ENCODE measurements at regions not wholly inside any gene's neighbourhood (a gene's known extent, or its start where the extent isn't known, plus 50 kb on each side); places are given as distances from the start of the nearest gene placed in this dataset.

DNA sequence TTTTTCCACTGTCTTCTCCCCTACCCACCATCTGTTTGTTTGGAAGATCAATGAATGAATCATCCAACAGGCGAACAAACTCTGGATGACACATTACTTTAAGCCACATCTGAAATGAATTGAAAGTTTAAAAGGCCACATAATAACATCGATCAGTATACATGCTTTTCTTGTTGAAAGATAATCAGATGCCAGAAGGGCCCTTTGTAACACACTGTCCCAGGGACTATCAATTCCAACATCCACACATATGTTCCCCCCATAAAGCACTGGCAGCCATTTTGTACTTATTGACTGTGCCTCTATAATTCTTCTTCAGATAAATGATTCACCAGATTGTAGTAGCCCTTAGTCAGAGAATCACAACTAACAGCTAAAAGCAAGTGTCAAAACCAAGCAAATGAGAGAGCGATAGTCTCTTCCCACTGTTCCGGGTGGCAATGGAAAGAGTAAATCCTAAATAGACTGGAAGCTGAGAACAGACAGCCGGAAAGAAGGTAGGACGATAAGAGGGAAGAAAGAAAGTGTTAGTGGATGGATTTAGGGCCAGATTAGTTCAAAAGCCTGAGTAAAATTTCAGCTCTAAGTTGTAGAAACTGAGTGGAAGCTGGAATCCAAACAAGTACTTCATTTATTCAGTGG, 184.9 kb upstream of the TENT5A start:
- no peak for TF ChIP-seq CTCF (conservative IDR thresholded peaks at IDR 0.05; ENCODE audit: low read length)
- no peak for TF ChIP-seq EZH2phosphoT487 (IDR thresholded peaks at IDR 0.05; ENCODE audit: borderline replicate concordance, low read depth, low read length)

All from OCI-LY7 (cell line).